HG03175 (cell line): ENCODE measurements at regions not wholly inside any gene's neighbourhood (a gene's known extent, or its start where the extent isn't known, plus 50 kb on each side); places are given as distances from the start of the nearest gene placed in this dataset.

Experiments used
- ATAC-seq: cut with Tn5 transposase; IDR thresholded peaks from one replicate; pipeline ENCODE4 v1.9.1; 2021; ENCODE audit warnings: mild to moderate bottlenecking, moderate library complexity; ENCODE audit not compliant: unreplicated experiment

GRCh38 chr22:49156662-49157285 lies 670.9 kb downstream of the BRD1 start:
- no peak for ATAC-seq

GRCh38 chr22:49155770-49156580 lies 671.7 kb downstream of the BRD1 start:
- no peak for ATAC-seq

DNA sequence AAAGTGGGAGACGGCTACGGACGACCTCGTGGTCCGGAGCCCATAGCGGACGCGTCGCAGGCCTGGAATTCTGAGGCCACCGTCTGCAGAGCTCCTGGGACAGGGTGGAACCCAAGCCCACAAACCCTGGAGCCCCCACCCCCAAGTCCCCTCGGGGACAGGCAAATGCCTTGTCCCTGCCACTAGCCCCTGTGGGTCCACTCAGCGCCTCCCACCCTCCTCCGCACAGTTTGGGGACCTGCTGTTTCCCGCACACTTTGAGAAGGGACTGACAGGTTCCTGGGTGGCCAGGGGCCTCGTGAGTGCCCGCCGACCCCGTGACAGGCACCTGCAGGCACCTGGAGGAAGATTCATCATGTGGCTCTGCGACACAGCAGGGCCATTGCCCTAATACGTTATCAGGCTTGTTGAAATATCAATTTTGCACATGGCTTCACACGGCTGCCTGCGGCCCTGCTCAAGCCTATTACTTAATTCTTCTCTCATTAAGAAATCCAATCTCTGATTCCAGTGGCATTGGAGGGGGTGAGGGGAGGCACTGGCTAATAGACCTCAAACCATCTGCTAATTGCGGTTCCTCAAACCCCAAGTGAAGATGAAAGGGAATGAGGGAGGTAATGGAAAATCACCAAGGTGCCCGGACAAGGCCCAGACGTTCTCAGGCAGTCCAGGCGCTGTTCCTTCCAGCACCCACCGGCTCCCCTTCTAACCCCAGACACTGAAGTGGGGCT lies 672.5 kb downstream of the BRD1 start:
- ATAC-seq, result no peak

- ATAC-seq, result no peak
Measured at GRCh38 chr22:49154433-49154832, 673.2 kb downstream of the BRD1 start.

- no peak for ATAC-seq
Measured at GRCh38 chr22:49153921-49154320, 673.8 kb downstream of the BRD1 start.

GRCh38 chr22:49152939-49153770 lies 674.5 kb downstream of the BRD1 start:
- no peak for ATAC-seq

DNA sequence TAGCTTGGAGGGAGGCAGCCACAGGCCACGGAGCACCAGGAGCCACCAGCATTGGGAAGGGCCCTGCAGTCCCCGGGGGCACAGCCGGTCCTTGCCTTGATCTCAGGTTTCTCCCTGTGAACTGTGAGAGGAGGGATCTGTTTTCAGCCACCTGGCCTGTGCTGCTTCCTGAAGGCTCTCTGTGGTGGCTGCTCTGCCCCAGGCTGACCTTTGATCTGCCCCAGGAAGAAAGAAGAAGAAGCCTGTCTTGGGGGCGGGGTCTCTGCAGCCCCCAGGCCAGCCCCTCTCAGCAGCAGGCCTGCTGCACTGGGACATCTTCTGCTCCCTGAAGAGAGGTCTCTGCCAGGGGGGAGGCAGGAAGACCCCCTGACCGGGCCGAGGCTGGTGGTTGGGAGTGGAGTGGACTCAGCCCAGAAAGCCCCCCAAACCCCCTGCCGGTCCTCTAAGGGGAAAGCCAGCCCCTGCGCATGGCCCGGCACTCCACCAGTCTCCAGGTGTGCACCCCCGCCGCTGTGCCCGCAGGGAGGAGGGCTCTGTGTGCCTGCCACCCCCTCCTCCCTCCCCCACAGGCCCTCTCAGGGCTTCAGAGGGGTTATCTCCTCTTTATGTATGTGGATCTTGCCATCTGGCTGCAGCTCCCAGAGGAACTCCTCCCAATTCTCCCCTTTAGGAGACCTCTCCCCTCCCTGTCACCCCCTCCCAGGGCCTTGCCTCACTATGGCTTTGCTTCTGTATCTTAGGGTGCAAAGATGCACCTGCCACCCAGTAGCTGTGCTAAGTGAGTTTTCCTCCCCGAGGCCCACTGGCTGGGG lies 675.3 kb downstream of the BRD1 start:
- ATAC-seq, result no peak

- ATAC-seq, result no peak
Measured at GRCh38 chr22:49151256-49152126, 676.2 kb downstream of the BRD1 start.

DNA sequence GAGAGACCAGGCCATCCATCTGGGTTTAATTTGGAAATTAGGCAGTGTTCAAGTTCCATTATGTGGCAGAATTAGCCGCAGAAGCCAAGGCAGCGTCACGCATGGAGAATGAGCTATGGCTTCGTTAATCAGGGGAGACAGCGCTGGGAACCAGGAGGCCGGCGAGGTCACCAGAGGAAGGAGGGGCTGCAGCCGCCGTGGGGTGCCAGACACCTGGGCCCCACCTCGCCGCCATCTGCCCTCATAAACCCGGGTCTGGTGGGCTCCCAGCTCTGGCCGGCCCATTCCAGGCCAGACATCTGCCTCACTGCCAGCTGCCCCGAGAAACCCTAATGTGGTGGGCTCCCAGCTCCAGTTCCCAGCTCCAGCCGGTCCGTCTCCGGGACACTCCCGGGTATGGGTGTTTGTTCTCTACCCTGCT lies 676.9 kb downstream of the BRD1 start:
- ATAC-seq, result no peak

GRCh38 chr22:49149721-49150608 lies 677.7 kb downstream of the BRD1 start:
- ATAC-seq, result no peak

DNA sequence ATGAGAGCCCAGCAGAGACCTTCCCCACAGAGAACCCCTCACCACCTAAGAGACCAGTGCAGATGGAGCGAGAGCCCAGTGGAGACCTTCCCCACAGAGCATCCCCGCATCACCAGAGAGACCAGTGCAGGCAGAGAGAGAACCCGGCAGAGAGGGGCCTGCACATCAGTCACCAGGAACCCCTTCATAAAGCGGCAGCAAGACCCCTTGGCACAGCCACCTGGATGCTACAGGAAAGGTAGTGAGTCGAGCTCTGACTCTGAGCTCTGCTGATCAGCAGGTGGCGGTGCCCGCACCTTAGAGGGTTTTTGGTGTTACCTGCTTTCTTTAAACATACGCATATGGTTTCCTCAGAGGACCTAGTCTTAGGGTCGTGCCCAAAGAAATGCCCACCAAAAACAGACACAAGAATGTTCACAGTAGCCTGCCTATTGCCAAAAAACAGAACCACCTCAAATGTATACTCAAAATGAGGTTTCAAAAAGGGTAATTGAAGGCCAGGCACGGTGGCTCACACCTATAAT lies 678.7 kb downstream of the BRD1 start:
- ATAC-seq, result no peak

- ATAC-seq, result no peak
Measured at GRCh38 chr22:49147617-49148175, 680.0 kb downstream of the BRD1 start.

DNA sequence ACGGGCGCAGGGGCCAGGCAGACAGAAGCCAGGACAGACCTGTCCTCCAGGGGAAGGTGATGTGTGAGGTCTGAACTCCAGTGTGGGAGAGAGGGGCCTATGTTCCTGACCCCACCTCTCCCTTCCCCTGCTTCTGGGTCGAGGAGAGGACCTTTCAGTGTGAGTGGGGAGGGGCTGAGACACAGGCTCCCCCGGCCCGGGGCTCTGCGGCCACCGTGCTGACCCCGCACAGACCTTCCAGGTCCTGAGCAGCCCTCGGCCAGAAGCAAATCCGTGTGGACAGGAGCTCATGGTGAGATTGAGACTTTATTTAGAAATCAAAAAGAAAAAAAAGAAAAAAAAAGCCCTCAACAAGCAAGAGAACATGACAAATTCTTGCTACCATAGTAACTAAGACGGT lies 680.5 kb downstream of the BRD1 start:
- no peak for ATAC-seq

GRCh38 chr22:49146511-49146910 lies 681.2 kb downstream of the BRD1 start:
- ATAC-seq, result no peak

DNA sequence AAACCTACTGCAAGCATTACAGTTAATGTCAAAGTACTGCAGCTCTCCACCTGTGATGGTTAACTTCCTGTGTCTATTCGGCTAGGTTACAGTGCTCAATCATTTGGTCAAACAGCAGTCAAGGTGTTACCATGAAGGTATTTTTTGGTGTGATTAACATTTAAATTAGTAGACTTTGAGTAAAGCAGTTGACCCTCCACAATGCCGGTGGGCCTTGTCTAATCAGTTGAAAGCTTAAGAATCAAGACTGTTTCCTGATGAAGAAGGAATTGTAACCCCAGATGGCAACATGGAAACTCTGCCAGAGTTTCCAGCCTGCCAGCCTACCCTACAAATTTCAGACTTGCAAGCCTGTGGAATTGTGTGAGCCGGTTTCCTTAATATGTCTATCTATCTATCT lies 683.9 kb downstream of the BRD1 start:
- no peak for ATAC-seq

DNA sequence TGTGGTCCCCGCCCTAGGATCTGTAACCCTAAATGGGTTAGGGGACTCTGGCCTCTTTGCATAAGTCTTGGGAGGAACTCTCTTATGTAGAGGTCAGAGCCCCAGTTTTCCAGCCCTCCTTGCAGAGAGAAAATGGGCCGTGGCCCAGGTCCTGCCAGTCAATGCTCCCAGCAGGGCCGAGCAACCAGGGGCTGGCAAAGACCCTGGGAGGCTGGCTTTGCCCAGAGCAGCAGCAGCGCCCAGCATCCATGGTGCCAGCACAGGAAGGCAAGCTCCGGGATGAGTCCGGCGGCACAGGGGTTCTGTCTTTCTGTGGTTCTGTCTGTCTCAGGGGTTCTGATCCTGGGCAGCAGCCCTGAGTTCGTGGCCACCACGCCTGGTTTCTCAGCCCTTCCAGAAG lies 684.8 kb downstream of the BRD1 start:
- ATAC-seq, result no peak

DNA sequence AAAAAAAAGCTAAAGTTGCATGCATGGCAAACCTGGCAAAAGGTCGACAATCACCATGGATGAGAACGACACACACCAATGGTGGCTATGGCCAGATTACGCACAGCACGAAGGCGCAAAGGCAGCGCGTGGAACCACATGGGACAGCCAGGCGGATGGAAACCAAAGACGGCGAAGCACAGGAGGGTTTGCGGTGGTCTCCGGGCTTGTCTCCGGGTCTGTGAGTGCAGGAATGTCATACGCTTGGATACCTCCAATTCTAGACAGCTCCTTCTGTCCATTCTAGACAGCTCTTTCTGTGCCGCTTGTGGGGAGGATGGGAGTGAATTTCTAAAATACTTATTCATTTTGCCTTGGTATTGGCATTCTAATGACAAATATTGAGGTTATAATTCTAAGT lies 685.4 kb downstream of the BRD1 start:
- no peak for ATAC-seq

DNA sequence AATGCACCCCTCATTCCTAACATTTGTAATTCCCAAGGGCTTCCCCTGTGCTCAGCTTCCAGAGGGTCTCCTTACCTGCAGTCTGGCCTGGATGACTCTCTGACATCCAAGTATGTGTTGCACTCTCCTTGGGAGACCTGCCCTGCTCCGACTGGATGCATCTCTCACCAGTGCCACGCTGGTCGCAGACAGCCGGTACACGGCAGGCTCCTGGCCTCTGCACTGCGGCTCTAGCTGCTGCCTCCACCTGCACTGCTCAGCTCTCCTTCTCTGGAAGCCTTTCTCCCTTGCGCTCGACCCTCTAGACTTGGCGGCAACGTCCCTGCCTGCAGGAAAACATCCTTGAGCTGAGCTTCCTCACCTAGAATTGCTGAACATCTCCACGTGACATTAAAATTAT lies 685.9 kb downstream of the BRD1 start:
- ATAC-seq, result no peak
